LNCaP clone FGC (cell line): ENCODE measurements at regions not wholly inside any gene's neighbourhood (a gene's known extent, or its start where the extent isn't known, plus 50 kb on each side); places are given as distances from the start of the nearest gene placed in this dataset.

Experiments
- DNase-seq: peaks from one replicate; pipeline ENCODE4 v3.0.0-alpha.2; 2011; ENCODE audit warnings: low read depth
- H3K4me3 ChIP-seq: 2 replicates; pipeline ENCODE4 v1.5.1; 2011; ENCODE audit warnings: mild to moderate bottlenecking, low read depth, low read length, control low read depth
- TF ChIP-seq, protein P1 (sequence below): IDR thresholded peaks from 2 replicates; pipeline ENCODE4 v1.5.1; 2012; ENCODE audit warnings: mild to moderate bottlenecking; ENCODE audit not compliant: control insufficient read depth, insufficient read depth; ENCODE audit errors: extremely low read depth

DNA sequence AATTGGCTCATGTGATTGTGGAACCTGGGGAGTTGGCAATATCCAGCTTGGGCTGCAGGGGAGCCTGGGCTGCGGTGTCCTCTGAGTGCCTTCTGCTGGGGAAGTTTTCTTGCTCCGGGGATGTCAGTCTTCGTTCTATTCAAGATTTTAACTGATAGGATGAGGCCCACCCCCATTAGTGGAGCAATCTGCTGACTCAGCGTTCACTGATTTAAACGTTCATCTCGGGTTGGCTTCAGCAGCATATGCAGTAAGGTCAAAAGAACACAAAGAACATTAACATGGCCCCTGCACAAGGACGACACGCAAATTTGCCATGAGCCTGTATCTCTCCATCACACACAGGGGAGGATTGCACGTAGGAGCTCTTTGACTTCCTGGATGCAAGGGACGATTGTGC is 360.6 kb upstream of the ADARB2 start:
- no peak for DNase-seq
- TF ChIP-seq, protein P1, sequence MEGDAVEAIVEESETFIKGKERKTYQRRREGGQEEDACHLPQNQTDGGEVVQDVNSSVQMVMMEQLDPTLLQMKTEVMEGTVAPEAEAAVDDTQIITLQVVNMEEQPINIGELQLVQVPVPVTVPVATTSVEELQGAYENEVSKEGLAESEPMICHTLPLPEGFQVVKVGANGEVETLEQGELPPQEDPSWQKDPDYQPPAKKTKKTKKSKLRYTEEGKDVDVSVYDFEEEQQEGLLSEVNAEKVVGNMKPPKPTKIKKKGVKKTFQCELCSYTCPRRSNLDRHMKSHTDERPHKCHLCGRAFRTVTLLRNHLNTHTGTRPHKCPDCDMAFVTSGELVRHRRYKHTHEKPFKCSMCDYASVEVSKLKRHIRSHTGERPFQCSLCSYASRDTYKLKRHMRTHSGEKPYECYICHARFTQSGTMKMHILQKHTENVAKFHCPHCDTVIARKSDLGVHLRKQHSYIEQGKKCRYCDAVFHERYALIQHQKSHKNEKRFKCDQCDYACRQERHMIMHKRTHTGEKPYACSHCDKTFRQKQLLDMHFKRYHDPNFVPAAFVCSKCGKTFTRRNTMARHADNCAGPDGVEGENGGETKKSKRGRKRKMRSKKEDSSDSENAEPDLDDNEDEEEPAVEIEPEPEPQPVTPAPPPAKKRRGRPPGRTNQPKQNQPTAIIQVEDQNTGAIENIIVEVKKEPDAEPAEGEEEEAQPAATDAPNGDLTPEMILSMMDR: no peak
- H3K4me3 ChIP-seq: no peak overlapping the region

DNA sequence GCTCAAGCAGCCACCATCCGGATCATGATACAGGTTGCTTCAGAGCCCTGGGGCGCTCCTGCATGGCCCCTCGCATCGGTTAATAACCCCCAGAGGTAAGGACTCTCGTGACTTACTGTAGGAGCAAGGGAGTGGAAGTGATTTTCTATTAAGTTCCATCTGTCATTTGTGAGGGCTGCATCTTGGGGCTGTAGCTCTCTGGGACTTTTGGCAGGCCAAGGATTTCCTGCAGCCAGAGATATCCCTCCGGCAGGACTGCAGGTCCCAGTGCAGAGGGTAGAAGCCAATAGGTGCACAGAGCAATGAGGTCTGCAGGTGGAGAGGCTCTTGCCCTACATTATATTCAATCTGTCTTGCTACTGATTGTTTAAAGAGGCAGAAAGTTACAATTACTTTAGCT is 356.8 kb upstream of the ADARB2 start:
- H3K4me3 ChIP-seq: no peak overlapping the region
- TF ChIP-seq, protein P1: no peak
- no peak for DNase-seq

DNA sequence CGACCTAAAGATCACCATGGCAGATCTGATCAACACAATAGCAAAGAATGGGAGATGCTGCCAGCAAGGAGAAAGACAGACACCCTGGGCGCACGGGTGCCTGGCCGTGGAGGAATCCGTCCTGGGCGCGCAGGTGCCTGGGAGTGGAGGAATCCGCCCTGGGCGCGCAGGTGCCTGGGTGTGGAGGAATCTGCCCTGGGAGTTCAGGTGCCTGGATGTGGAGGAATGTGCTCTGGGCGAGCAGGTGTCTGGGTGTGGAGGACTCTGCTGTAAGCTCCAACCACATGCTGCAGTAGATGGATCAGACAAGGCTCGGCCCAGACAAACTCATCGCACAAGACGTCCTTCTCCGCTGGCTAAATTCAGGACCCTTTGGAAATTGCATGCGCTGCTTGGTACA is 346.3 kb upstream of the ADARB2 start:
- TF ChIP-seq, protein P1: no peak
- no peak overlapping the region for H3K4me3 ChIP-seq
- no peak for DNase-seq

DNA sequence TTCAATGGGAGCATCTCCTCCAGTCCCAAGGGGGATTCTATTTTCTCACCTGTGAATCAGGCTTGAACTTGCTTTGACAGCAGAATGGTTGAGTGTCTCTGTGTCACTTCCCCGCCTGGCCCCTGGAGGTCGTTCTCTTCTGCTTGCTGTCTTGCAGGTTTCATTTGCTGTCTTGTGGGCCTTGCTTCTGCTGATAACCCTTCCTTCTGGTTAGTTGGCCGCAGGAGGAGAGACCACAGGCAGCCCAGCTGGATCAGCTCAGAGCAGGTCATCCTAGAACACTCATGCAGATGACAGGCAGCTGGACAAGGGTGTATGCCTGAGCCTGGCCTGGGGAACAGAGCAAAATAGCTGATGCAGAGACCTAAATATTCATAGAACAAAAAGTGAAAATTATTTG is 344.2 kb upstream of the ADARB2 start:
- no peak for DNase-seq
- TF ChIP-seq, protein P1: no peak
- H3K4me3 ChIP-seq: no peak overlapping the region

DNA sequence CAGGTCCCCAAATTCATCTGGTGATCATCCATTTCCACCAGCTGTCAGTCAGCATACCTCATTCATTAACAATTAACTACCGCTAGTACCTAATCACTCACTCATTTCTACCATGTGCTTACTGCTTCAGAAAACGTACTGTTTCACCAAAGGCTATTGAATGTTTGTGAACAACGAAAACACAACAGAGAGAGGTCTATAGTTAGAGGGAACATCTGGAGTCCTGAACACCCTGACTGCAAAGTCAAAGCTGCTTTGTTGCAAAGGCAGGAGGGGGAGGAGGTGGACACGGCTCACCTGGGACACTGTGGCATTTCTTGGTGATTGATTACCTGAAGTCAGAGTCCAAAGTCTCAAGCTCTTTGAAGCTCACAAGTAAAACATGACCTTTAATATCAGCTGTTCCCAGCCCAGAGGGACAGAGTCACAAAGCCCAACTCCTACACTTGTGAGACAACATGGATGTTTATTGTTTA is 342.3 kb upstream of the ADARB2 start:
- no peak overlapping the region for H3K4me3 ChIP-seq
- no peak for DNase-seq
- TF ChIP-seq, protein P1: no peak

DNA sequence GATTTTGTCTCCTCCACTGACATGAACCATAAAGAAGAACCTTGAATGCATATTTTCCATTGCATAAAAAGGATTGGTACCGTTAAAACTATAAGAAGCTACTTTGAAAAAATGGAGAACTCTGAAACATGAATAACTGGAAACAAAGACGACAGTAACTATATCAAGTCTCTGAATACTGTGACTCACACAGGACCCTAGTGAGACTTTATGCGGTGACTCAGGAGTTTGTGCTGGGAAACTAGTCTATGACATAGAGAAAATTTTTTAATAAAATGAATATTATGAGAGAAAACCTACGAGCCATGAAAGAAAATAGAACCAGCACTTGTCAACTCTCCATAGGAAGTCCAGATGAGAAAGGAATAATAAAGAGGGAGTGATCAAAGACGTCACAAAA is 339.9 kb upstream of the ADARB2 start:
- TF ChIP-seq, protein P1: no peak
- no peak overlapping the region for H3K4me3 ChIP-seq
- no peak for DNase-seq

DNA sequence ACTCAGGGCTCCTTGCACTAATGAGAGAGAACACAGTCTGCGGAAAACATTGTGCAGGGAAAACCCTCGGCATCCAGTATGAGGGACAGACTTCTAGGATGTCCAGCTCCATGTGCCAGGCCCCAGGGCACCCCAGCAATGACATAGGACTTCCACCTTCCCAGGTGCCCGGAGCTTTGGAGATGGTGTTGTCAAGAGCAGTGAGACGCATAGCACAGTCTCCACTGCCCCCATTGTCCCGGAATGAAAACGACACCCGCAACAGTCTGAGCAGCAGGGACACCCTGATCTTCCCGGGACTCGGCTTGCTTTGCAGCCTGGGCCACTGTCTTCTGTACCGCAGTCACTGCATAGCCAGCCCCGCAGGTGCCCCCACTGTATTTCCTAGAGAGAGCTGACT is 339.2 kb upstream of the ADARB2 start:
- DNase-seq: no peak
- TF ChIP-seq, protein P1: no peak
- no peak overlapping the region for H3K4me3 ChIP-seq
